A549 (cell line): ENCODE measurements at regions not wholly inside any gene's neighbourhood (a gene's known extent, or its start where the extent isn't known, plus 50 kb on each side); places are given as distances from the start of the nearest gene placed in this dataset.

Source experiments
- ATAC-seq, 2 experiments: fragments of 200-7000 bp in 1 of 2; fragments of >200 bp in 1 of 2; cut with Nextera tagmentation in 1 of 2; cut with Tn5 transposase in 1 of 2; 3 replicates each; pipeline versions ENCODE4 v1.8.0 to v1.9.1; 2018 to 2020; ENCODE audit warnings: mild to moderate bottlenecking in 1 of 2, moderate library complexity in 1 of 2
- CTCF ChIA-PET: fragments of 300-600 bp; sonication (Branson Sonifier 250); formaldehyde crosslinking; extraction: SDS; loops from one replicate; lab custom pipeline; 2021; ENCODE audit warnings: antibody characterized with exemption, inconsistent platforms; lab: Yijun Ruan, JAX
- POLR2A ChIA-PET: fragments of 350-600 bp; formaldehyde crosslinking; extraction: SDS; loops from one replicate; lab custom pipeline; 2021; ENCODE audit warnings: antibody characterized with exemption, inconsistent platforms; lab: Yijun Ruan, JAX
- DNase-seq, 2 experiments: peaks; one replicate each; pipeline versions ENCODE4 v3.0.0 to v3.0.0-alpha.2; 2011 to 2016; ENCODE audit warnings: low read depth in 1 of 2, low spot score in 1 of 2
- FAIRE-seq: peaks from 2 replicates; lab custom pipeline; 2011; peaks lifted over from hg19 to GRCh38; lab: Jason Lieb, UNC
- H3K27ac ChIP-seq, 2 experiments: fragments of >200 bp; sonication (Bioruptor Twin); formaldehyde crosslinking; 3 replicates each; pipeline ENCODE4 v1.5.1; 2016 to 2017
- H3K4me1 ChIP-seq: fragments of >200 bp; sonication (Bioruptor Twin); formaldehyde crosslinking; 3 replicates; pipeline ENCODE4 v1.6.1; 2016
- H3K4me2 ChIP-seq: fragments of >200 bp; sonication (Bioruptor Twin); formaldehyde crosslinking; 3 replicates; pipeline ENCODE4 v1.6.1; 2016
- H3K4me3 ChIP-seq: fragments of >200 bp; sonication (Bioruptor Twin); formaldehyde crosslinking; 3 replicates; pipeline ENCODE4 v1.5.1; 2016
- H3K9me3 ChIP-seq: fragments of >200 bp; sonication (Bioruptor Twin); formaldehyde crosslinking; 3 replicates; pipeline ENCODE4 v1.6.1; 2016
- CBX2 ChIP-seq: fragments of 200-600 bp; sonication (generic); IDR thresholded peaks from 2 replicates; pipeline ENCODE4 v1.6.1; 2016; ENCODE audit warnings: low read depth, mild to moderate bottlenecking, borderline replicate concordance
- CBX8 ChIP-seq: fragments of 200-600 bp; sonication (generic); IDR thresholded peaks from 2 replicates; pipeline ENCODE4 v1.6.1; 2016
- CEBPB ChIP-seq, 2 experiments: fragments of >200 bp in 1 of 2; sonication (Bioruptor Twin) in 1 of 2; formaldehyde crosslinking in 1 of 2; IDR thresholded peaks; 2 replicates each; pipeline ENCODE4 v1.6.1; 2012 to 2016
- CHD4 ChIP-seq: fragments of 200-600 bp; sonication (generic); IDR thresholded peaks from 2 replicates; pipeline ENCODE4 v1.6.1; 2016; ENCODE audit warnings: antibody characterized with exemption, mild to moderate bottlenecking, borderline replicate concordance
- EP300 ChIP-seq, 2 experiments: fragments of >200 bp; sonication (Bioruptor Twin); formaldehyde crosslinking; IDR thresholded peaks; 2 replicates in 1 of 2; 3 replicates in 1 of 2; pipeline ENCODE4 v1.6.1; 2016 to 2017
- ESRRA ChIP-seq: fragments of 150-350 bp; IDR thresholded peaks from 2 replicates; pipeline ENCODE4 v1.6.1; 2014; ENCODE audit warnings: mild to moderate bottlenecking, low read length, borderline replicate concordance
- FOSL2 ChIP-seq, 2 experiments: fragments of 450-650 bp in 1 of 2; fragments of >200 bp in 1 of 2; sonication (Bioruptor Twin) in 1 of 2; formaldehyde crosslinking; IDR thresholded peaks; 2 replicates each; pipeline versions ENCODE4 v1.5.0 to v1.6.1; 2016 to 2020; ENCODE audit warnings: mild to moderate bottlenecking in 1 of 2, moderate library complexity in 1 of 2
- HMGXB4 ChIP-seq: fragments of 250-450 bp; sonication (Bioruptor Pico); IDR thresholded peaks from 2 replicates; pipeline ENCODE4 v1.5.0; 2021; ENCODE audit warnings: mild to moderate bottlenecking, moderate library complexity, borderline replicate concordance
- KDM1A ChIP-seq: fragments of 200-600 bp; sonication (generic); IDR thresholded peaks from 2 replicates; pipeline ENCODE4 v1.6.1; 2016; ENCODE audit warnings: low read depth, mild to moderate bottlenecking
- KDM5A ChIP-seq: fragments of 200-600 bp; sonication (generic); IDR thresholded peaks from 2 replicates; pipeline ENCODE4 v1.6.1; 2016; ENCODE audit warnings: antibody characterized with exemption, mild to moderate bottlenecking
- MAX ChIP-seq: IDR thresholded peaks from 2 replicates; pipeline ENCODE4 v1.6.1; 2012
- MYC ChIP-seq: IDR thresholded peaks from 2 replicates; pipeline ENCODE4 v1.6.1; 2012; ENCODE audit warnings: mild to moderate bottlenecking, inconsistent platforms, low read length, improper control_type of control experiment, borderline replicate concordance
- NPAS2 ChIP-seq: fragments of 250-450 bp; sonication (Bioruptor Pico); IDR thresholded peaks from 2 replicates; pipeline ENCODE4 v1.8.0; 2022; ENCODE audit warnings: mild to moderate bottlenecking, moderate library complexity, borderline replicate concordance
- PHF8 ChIP-seq: fragments of 200-600 bp; sonication (generic); IDR thresholded peaks from 2 replicates; pipeline ENCODE4 v1.6.1; 2016; ENCODE audit warnings: low read depth, mild to moderate bottlenecking, antibody characterized with exemption, moderate library complexity, borderline replicate concordance
- POLR2AphosphoS2 ChIP-seq: conservative IDR thresholded peaks from 2 replicates; pipeline ENCODE4 v1.6.1; 2012; ENCODE audit warnings: low read length, improper control_type of control experiment, inconsistent platforms
- RARB ChIP-seq: fragments of 250-450 bp; sonication (Bioruptor Pico); IDR thresholded peaks from 2 replicates; pipeline ENCODE4 v1.8.0; 2021; ENCODE audit warnings: mild to moderate bottlenecking, moderate library complexity
- RCOR1 ChIP-seq: fragments of 150-350 bp; IDR thresholded peaks from 2 replicates; pipeline ENCODE4 v1.6.1; 2014; ENCODE audit warnings: antibody characterized with exemption, low read length, low read depth
- REST ChIP-seq: fragments of 200-600 bp; sonication (generic); IDR thresholded peaks from 2 replicates; pipeline ENCODE4 v1.6.1; 2016; ENCODE audit warnings: antibody characterized with exemption, mild to moderate bottlenecking, moderate library complexity
- RFX5 ChIP-seq: fragments of 450-650 bp; IDR thresholded peaks from 2 replicates; pipeline ENCODE4 v1.7.1; 2014; ENCODE audit warnings: antibody characterized with exemption, mild to moderate bottlenecking, moderate library complexity
- RNF2 ChIP-seq: fragments of 200-600 bp; sonication (generic); IDR thresholded peaks from 2 replicates; pipeline ENCODE4 v1.6.1; 2016; ENCODE audit warnings: low read depth, mild to moderate bottlenecking, antibody characterized with exemption, moderate library complexity, borderline replicate concordance
- SMC3 ChIP-seq: fragments of >200 bp; sonication (Bioruptor Twin); formaldehyde crosslinking; IDR thresholded peaks from 3 replicates; pipeline ENCODE4 v1.6.1; 2018; ENCODE audit warnings: inconsistent platforms
- TP53 ChIP-seq: fragments of 250-450 bp; sonication (Bioruptor Pico); IDR thresholded peaks from 2 replicates; pipeline ENCODE4 v1.5.0; 2021; ENCODE audit warnings: mild to moderate bottlenecking, moderate library complexity
- ZNF302 ChIP-seq: fragments of 250-450 bp; sonication (Bioruptor Pico); IDR thresholded peaks from 2 replicates; pipeline ENCODE4 v1.9.0; 2021; ENCODE audit warnings: inconsistent platforms, mild to moderate bottlenecking, moderate library complexity
- WGBS: methylation state at CpG from one replicate; pipeline ENCODE4 v1.1.6; 2017; ENCODE audit errors: missing lambda C conversion rate; 5-methylcytosine and 5-hydroxymethylcytosine counted together

GRCh38 chr10:47151920-47152319, 148.1 kb upstream of the GDF10 start:
- FAIRE-seq (no peak), ATAC-seq (no peak), DNase-seq (no peak)
- H3K4me1 ChIP-seq: no peaks in the 10 kb centered on the region
- no peak overlapping the region for H3K4me2 ChIP-seq
- ChIA-PET POLR2A (no interaction called here), CTCF (interaction anchor here (2.0 to 2.9 kb wide), 2 partner anchors 15 to 104 kb away, joined by 6 to 10 read pairs; no protein-coding TSS in a partner anchor)
- no peak overlapping the region for H3K27ac ChIP-seq
- TF ChIP-seq CHD4 (no peak), EP300 (IDR thresholded peaks at IDR 0.05) (no peak), PHF8 (no peak), CBX2 (no peak), KDM5A (no peak), MAX (no peak), KDM1A (no peak), RNF2 (no peak), ZNF302 (CRISPR knock-in tag) (no peak), ESRRA (no peak), RARB (no peak)
- 57% methylated on average over 6 of the region's 6 CpGs for WGBS
- peaks cover 22% of the 10 kb centered on the region for H3K9me3 ChIP-seq
- H3K4me3 ChIP-seq: no peak overlapping the region

GRCh38 chr10:47152861-47153349, 147.1 kb upstream of the GDF10 start:
- peaks cover 22% of the 10 kb centered on the region for H3K9me3 ChIP-seq
- TF ChIP-seq CBX8 (no peak), CEBPB (IDR thresholded peaks at IDR 0.05) (peak in 1 of 2 experiments; percentile 36; a peak in 1 of 4 replicates), RFX5 (no peak), FOSL2 (IDR thresholded peaks at IDR 0.05) (no peak), FOSL2 (CRISPR knock-in tag; IDR thresholded peaks at IDR 0.05) (peak; percentile 53), TP53 (no peak)
- no peak overlapping the region for H3K4me2 ChIP-seq
- ATAC-seq (peak; percentile 59 to 64; a peak in 4 of 6 replicates), FAIRE-seq (no peak), DNase-seq (peak; percentile 14 to 33)
- no peak overlapping the region for H3K27ac ChIP-seq
- 16% methylated on average over 3 of the region's 3 CpGs for WGBS
- CTCF ChIA-PET: interaction anchor here (1.2 to 2.9 kb wide), 2 partner anchors 12 to 14 kb away, joined by 3 to 10 read pairs; no protein-coding TSS in a partner anchor
- H3K4me1 ChIP-seq: no peaks in the 10 kb centered on the region
- no peak overlapping the region for H3K4me3 ChIP-seq
- POLR2A ChIA-PET: no interaction called here

- H3K4me2 ChIP-seq: no peak overlapping the region
- no peak for DNase-seq
- peaks cover 22% of the 10 kb centered on the region for H3K9me3 ChIP-seq
- H3K27ac ChIP-seq: no peak overlapping the region
- H3K4me3 ChIP-seq: no peak overlapping the region
- TF ChIP-seq REST (no peak), HMGXB4 (CRISPR knock-in tag) (no peak), ESRRA (no peak), NPAS2 (CRISPR knock-in tag) (no peak), CHD4 (no peak), RCOR1 (no peak), POLR2AphosphoS2 (no peak), PHF8 (no peak), MYC (no peak), SMC3 (no peak)
- TF ChIP-seq, all 56 proteins: peak for 0
- CTCF ChIA-PET: interaction anchor here (2.9 kb wide), 1 partner anchor 12 kb away, joined by 10 read pairs; no protein-coding TSS in a partner anchor
- H3K4me1 ChIP-seq: no peaks in the 10 kb centered on the region
- ATAC-seq (no peak), FAIRE-seq (no peak)
- POLR2A ChIA-PET: no interaction called here
Observed at GRCh38 chr10:47154762-47155161, 145.2 kb upstream of the GDF10 start.
